Vagina (tissue), 2 donors: ENCODE measurements at regions not wholly inside any gene's neighbourhood (a gene's known extent, or its start where the extent isn't known, plus 50 kb on each side); places are given as distances from the start of the nearest gene placed in this dataset.

Source experiments
- CTCF ChIP-seq, 3 experiments: fragments of 450-650 bp in 2 of 3; fragments of 200-600 bp in 1 of 3; sonication (generic) in 1 of 3; IDR thresholded peaks; one replicate each; pipeline ENCODE4 v1.5.1; 2017 to 2019; ENCODE audit warnings: antibody characterized with exemption in 3 of 3, mild to moderate bottlenecking in 2 of 3, moderate library complexity in 2 of 3
- POLR2A ChIP-seq, 2 donors: fragments of 450-650 bp; IDR thresholded peaks; one replicate each; pipeline ENCODE4 v1.6.1; 2017; ENCODE audit warnings: antibody characterized with exemption in 2 of 2, mild to moderate bottlenecking in 2 of 2, moderate library complexity in 2 of 2

- TF ChIP-seq POLR2A (IDR thresholded peaks at IDR 0.05) (no peak), CTCF (IDR thresholded peaks at IDR 0.05) (no peak)
These were observed 1935.1 kb upstream of the PIK3C3 start for GRCh38 chr18:40019797-40020392.
